ENCODE measurements at regions not wholly inside any gene's neighbourhood (a gene's known extent, or its start where the extent isn't known, plus 50 kb on each side); places are given as distances from the start of the nearest gene placed in this dataset.
"Not testable (repeated sequence)": the region's sequence is repeated elsewhere in the genome, so short reads cannot be mapped to it uniquely, and the experiment has no call there.

GRCh38 chr4:3949916-3950315, 183.7 kb downstream of the ADRA2C start:
- not testable (repeated sequence) for DNase-seq (ENCODE audit: low read depth in 3 of 3, low spot score in 2 of 3)

GRCh38 chr4:3952443-3953139, 186.4 kb downstream of the ADRA2C start:
- not testable (repeated sequence) for DNase-seq (ENCODE audit: low read depth in 3 of 3, low spot score in 2 of 3)

DNA sequence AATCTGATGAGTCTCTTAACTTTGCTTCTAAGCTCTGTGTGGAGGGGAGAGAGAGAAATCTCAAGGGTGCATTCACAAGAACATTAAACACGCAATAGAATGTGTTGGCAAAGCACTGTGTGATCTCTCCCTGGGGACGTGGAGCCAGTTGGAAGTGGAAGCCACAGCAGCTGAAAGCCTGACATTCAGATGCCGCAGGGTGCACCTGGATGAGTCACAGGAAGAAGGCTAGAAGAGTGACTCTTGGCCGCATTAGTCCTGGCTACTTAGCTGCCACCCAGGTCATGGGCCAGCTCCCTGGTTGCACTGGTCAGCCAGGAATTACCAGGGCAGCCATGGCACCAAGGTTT, 186.9 kb downstream of the ADRA2C start:
- not testable (repeated sequence) for DNase-seq (ENCODE audit: low read depth in 3 of 3, low spot score in 2 of 3)

GRCh38 chr4:3954540-3955320, 188.5 kb downstream of the ADRA2C start:
- DNase-seq (ENCODE audit: low read depth in 3 of 3, low spot score in 2 of 3): not testable (repeated sequence)

- peak; percentile 89 to 93 (median 93) for DNase-seq (ENCODE audit: low read depth in 3 of 3, low spot score in 2 of 3)
Measured at GRCh38 chr4:3955321-3956164, 189.4 kb downstream of the ADRA2C start.

- DNase-seq (ENCODE audit: low read depth in 3 of 3, low spot score in 2 of 3): not testable (repeated sequence)
Measured at GRCh38 chr4:3956165-3956867, 190.1 kb downstream of the ADRA2C start.

DNA sequence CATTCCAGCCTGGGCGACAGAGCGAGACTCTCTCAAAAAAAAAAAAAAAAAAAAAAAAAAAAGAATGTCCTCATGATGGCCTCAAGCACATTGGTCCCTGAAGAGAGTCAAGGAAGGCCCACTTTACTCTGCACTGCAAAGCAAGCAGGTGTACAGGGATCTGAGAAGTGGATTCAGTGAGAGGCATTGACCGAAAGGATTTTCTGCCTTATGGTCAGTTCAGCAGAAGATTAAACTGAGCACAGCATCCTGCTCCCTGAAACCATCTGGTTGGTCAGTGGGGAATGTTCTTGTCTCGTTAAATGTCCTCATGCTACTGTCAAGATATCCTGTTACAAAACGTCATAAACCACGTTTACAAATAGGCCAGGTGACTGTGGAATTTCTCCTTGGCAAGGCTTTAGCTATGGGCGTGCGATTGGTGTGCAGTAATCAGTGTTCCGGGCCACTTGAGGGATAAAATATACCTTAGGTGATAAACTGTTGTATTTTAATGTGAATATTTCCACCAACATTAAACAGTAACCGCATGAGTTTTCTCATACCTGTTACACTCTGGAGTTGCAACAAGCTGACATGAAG, 195.0 kb downstream of the ADRA2C start:
- DNase-seq (ENCODE audit: low read depth in 3 of 3, low spot score in 2 of 3): not testable (repeated sequence)

DNA sequence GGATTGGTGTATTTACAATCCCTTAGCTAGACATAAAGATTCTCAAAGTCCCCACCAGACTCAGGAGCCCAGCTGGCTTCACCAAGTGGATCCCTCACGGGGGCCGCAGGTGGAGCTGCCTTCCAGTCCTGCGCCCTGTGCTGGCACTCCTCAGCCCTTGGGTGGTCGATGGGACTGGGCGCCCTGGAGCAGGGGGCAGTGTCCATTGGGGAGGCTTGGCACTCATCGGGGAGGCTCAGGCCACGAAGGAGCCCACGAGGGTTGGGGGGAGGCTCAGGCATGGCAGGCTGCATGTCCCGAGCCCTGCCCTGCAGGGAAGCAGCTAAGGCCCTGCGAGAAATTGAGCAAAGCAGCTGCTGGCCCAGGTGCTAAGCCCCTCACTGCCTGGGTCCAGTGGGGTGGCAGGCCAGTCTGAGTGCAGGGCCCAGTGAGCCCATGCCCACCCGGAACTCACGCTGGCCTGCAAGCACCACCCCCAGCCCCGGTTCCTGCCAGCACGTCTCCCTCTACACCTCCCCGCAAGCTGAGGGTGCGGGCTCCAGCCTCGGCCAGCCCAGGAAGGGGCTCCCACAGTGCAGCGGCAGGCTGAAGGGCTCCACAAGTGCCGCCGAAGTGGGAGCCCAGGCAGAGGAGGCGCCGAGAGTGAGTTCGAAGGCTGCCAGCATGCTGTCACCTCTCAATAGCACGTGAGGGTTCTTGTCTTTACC, 198.5 kb downstream of the ADRA2C start:
- not testable (repeated sequence) for DNase-seq (ENCODE audit: low read depth in 3 of 3, low spot score in 2 of 3)

DNA sequence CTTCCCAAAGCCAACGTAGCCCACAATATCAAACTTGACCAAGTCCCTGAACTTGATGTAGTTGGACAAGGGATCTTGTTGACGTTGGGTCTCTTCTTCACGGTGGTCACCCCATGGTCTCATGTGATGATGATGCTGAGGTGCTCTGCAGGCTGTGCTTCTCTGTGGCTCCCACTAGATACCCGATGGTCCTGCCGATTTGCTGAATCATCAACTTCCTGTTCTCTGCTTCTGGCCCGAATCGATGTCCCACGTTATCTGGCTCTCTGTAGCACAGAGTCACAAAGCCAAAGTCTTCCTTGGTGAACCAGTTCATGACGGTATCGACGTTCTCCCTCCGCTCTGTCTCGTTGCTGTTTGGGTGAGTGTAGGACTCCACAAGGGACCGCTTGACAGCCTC, 201.0 kb downstream of the ADRA2C start:
- DNase-seq (ENCODE audit: low read depth in 3 of 3, low spot score in 2 of 3): not testable (repeated sequence)

- not testable (repeated sequence) for DNase-seq (ENCODE audit: low read depth in 3 of 3, low spot score in 2 of 3)
Measured at GRCh38 chr4:3972626-3973025, 206.4 kb downstream of the ADRA2C start.

GRCh38 chr4:3973581-3974200, 207.5 kb downstream of the ADRA2C start:
- DNase-seq (ENCODE audit: low read depth in 3 of 3, low spot score in 2 of 3): not testable (repeated sequence)

- not testable (repeated sequence) for DNase-seq (ENCODE audit: low read depth in 3 of 3, low spot score in 2 of 3)
Measured at GRCh38 chr4:3983518-3984125, 217.4 kb downstream of the ADRA2C start.

- DNase-seq (ENCODE audit: low read depth in 3 of 3, low spot score in 2 of 3): not testable (repeated sequence)
Measured at GRCh38 chr4:3984796-3985195, 218.6 kb downstream of the ADRA2C start.

DNA sequence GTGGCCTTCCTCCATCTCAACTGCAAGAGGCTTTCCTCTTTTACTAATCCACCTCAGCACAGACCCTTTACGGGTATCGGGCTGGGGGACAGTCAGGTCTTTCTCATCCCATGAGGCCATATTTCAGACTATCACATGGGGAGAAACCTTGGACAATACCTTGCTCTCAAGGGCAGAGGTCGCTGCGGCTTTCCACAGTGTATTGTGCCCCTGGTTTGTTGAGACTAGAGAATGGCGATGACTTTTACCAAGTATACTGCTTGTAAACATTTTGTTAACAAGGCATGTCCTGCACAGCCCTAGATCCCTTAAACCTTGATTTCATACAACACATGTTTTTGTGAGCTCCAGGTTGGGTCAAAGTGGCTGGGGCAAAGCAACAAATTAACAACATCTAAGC, 220.2 kb downstream of the ADRA2C start:
- DNase-seq (ENCODE audit: low read depth in 3 of 3, low spot score in 2 of 3): not testable (repeated sequence)

DNA sequence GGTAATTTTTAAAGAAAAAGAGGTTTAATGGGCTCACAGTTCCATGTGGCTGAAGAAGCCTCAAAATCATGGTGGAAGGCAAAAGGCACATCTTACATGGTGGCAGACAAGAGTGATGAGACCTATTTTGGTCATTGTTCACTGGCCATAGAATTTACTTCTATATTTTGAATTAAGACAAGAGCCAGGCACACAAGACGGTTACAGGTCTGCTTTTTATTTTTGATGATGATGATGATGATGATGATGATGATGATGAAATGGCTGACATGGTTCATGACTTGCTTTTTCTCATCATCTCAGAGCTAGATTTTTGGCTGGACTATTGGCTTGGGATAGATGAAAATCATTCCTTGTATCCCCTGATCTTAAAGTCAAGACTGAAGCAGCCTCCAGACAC, 229.3 kb downstream of the OTOP1 start:
- DNase-seq (ENCODE audit: low read depth in 3 of 3, low spot score in 2 of 3): not testable (repeated sequence)

GRCh38 chr4:4004036-4004435, 222.7 kb downstream of the OTOP1 start:
- DNase-seq (ENCODE audit: low read depth in 3 of 3, low spot score in 2 of 3): not testable (repeated sequence)

DNA sequence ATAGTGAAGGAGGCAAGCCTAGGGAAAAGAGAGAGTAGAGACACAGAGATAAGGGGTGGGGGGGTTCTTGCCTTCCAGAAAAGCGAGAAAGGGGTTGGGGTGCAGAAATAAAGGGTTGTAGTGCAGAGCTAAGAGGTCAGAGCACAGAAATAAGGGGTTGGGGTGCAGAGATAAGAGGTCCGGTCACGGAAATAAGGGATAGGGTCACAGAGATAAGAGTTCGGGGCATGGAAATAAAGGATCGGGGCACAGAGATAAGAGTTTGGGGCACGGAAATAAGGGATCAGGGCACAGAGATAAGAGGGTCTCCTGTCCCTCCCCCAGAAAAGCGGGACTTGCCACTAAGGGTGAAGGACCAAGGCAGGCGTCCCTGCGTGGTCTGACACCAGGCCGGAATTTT, 222.0 kb downstream of the OTOP1 start:
- not testable (repeated sequence) for DNase-seq (ENCODE audit: low read depth in 3 of 3, low spot score in 2 of 3)

GRCh38 chr4:4006356-4006755, 220.4 kb downstream of the OTOP1 start:
- not testable (repeated sequence) for DNase-seq (ENCODE audit: low read depth in 3 of 3, low spot score in 2 of 3)

DNA sequence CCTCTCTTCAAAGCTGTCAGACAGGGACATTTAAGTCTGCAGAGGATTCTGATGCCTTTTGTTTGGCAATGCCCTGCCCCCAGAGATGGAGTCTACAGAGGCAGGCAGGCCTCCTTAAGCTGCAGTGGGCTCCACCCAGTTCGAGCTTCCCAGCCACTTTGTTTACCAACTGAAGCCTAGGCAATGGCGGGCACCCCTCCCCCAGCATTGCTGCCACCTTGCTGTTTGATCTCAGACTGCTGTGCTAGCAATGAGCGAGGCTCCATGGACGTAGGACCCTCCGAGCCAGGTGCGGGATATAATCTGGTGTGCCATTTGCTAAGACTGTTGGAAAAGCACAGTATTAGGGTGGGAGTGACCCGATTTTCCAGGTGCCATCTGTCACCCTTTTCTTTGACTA, 207.7 kb downstream of the OTOP1 start:
- not testable (repeated sequence) for DNase-seq (ENCODE audit: low read depth in 3 of 3, low spot score in 2 of 3)

Data from right renal cortex interstitium (tissue), 3 donors.